Amniotic epithelial cell (primary cell): ENCODE measurements at regions not wholly inside any gene's neighbourhood (a gene's known extent, or its start where the extent isn't known, plus 50 kb on each side); places are given as distances from the start of the nearest gene placed in this dataset.

Experiments used
- DNase-seq: peaks from one replicate; pipeline ENCODE4 v3.0.0-alpha.2; 2010; ENCODE audit warnings: low read depth

- no peak for DNase-seq
Measured at GRCh38 chr5:4197151-4197550, 601.5 kb downstream of the IRX1 start.

GRCh38 chr5:4198461-4198860 is 602.8 kb downstream of the IRX1 start:
- no peak for DNase-seq

GRCh38 chr5:4199049-4199841 is 603.6 kb downstream of the IRX1 start:
- no peak for DNase-seq

GRCh38 chr5:4203146-4203545 is 607.5 kb downstream of the IRX1 start:
- no peak for DNase-seq

- DNase-seq: no peak
Measured at GRCh38 chr5:4204276-4205141, 608.9 kb downstream of the IRX1 start.

GRCh38 chr5:4205398-4205797 is 609.8 kb downstream of the IRX1 start:
- DNase-seq: no peak

GRCh38 chr5:4206127-4206526 is 610.5 kb downstream of the IRX1 start:
- no peak for DNase-seq

- no peak for DNase-seq
Measured at GRCh38 chr5:4207486-4207885, 611.9 kb downstream of the IRX1 start.

GRCh38 chr5:4208537-4208936 is 612.9 kb downstream of the IRX1 start:
- no peak for DNase-seq

GRCh38 chr5:4208996-4209395 is 613.4 kb downstream of the IRX1 start:
- no peak for DNase-seq

GRCh38 chr5:4212071-4212739 is 616.6 kb downstream of the IRX1 start:
- no peak for DNase-seq

- DNase-seq: no peak
Measured at GRCh38 chr5:4212981-4213819, 617.6 kb downstream of the IRX1 start.

GRCh38 chr5:4215143-4215542 is 619.5 kb downstream of the IRX1 start:
- DNase-seq: no peak

GRCh38 chr5:4216142-4216541 is 620.5 kb downstream of the IRX1 start:
- DNase-seq: no peak

GRCh38 chr5:4220016-4220415 is 624.4 kb downstream of the IRX1 start:
- DNase-seq: no peak

GRCh38 chr5:4221048-4221447 is 625.4 kb downstream of the IRX1 start:
- no peak for DNase-seq

GRCh38 chr5:4222147-4222546 is 626.5 kb downstream of the IRX1 start:
- DNase-seq: no peak

GRCh38 chr5:4222821-4223220 is 627.2 kb downstream of the IRX1 start:
- DNase-seq: no peak

- no peak for DNase-seq
Measured at GRCh38 chr5:4225741-4226140, 630.1 kb downstream of the IRX1 start.

GRCh38 chr5:4226565-4226964 is 630.9 kb downstream of the IRX1 start:
- DNase-seq: no peak

GRCh38 chr5:4228708-4229107 is 633.1 kb downstream of the IRX1 start:
- DNase-seq: no peak
